Panc1 (cell line): ENCODE measurements at regions not wholly inside any gene's neighbourhood (a gene's known extent, or its start where the extent isn't known, plus 50 kb on each side); places are given as distances from the start of the nearest gene placed in this dataset.

Source experiments
- ATAC-seq: fragments of 200-7000 bp; cut with Tn5 transposase; 2 replicates; pipeline ENCODE4 v1.9.1; 2020; ENCODE audit warnings: mild to moderate bottlenecking, moderate library complexity
- BruUV-seq: library from RNA; stranded (reverse); fragments of 400-500 nt; replicated peaks from 2 replicates; lab custom pipeline; 2021; lab: Mats Ljungman, UMichigan
- CTCF ChIA-PET: fragments of 300-600 bp; sonication (Branson Sonifier 250); formaldehyde crosslinking; loops from one replicate; lab custom pipeline; 2022; ENCODE audit warnings: antibody characterized with exemption; lab: Charles Lee
- POLR2A ChIA-PET: fragments of 300-600 bp; sonication (Branson Sonifier 250); formaldehyde crosslinking; loops from one replicate; lab custom pipeline; 2022; ENCODE audit warnings: antibody characterized with exemption; lab: Charles Lee
- DNase-seq: peaks from one replicate; pipeline ENCODE4 v3.0.0-alpha.2; 2010; ENCODE audit warnings: low read depth, low spot score
- H3K27ac ChIP-seq: 2 replicates; pipeline ENCODE4 v1.5.1; 2011; ENCODE audit warnings: mild to moderate bottlenecking, low read length, inconsistent platforms
- H3K27me3 ChIP-seq: fragments of 200-500 bp; sonication (Bioruptor generic); 2 replicates; pipeline ENCODE4 v1.6.0; 2014; ENCODE audit warnings: low read length, inconsistent platforms; ENCODE audit not compliant: control insufficient read depth, insufficient read depth
- H3K36me3 ChIP-seq: fragments of 200-500 bp; sonication (Bioruptor generic); 2 replicates; pipeline ENCODE4 v1.5.1; 2014; ENCODE audit warnings: inconsistent platforms, mild to moderate bottlenecking, low read length, moderate library complexity; ENCODE audit not compliant: control insufficient read depth, insufficient read depth
- H3K4me1 ChIP-seq: 2 replicates; pipeline ENCODE4 v1.5.1; 2011; ENCODE audit warnings: inconsistent platforms, mild to moderate bottlenecking, low read length, moderate library complexity; ENCODE audit not compliant: control insufficient read depth, insufficient read depth
- H3K4me3 ChIP-seq, 2 experiments: 2 replicates each; pipeline ENCODE4 v1.5.1; 2011 to 2012; ENCODE audit warnings: low read depth in 2 of 2, low read length in 2 of 2, mild to moderate bottlenecking in 2 of 2, inconsistent platforms in 1 of 2, moderate library complexity in 1 of 2
- H3K9me3 ChIP-seq: fragments of 200-500 bp; sonication (Bioruptor generic); 2 replicates; pipeline ENCODE4 v1.5.1; 2014; ENCODE audit warnings: low read depth, mild to moderate bottlenecking, inconsistent platforms, low read length, moderate library complexity; ENCODE audit not compliant: control insufficient read depth, insufficient read depth
- POLR2AphosphoS5 ChIP-seq: IDR thresholded peaks from 2 replicates; pipeline ENCODE4 v1.6.1; 2012; ENCODE audit warnings: mild to moderate bottlenecking, low read depth, low read length, moderate library complexity
- SIN3A ChIP-seq: IDR thresholded peaks from 2 replicates; pipeline ENCODE4 v1.6.1; 2012; ENCODE audit warnings: low read depth, mild to moderate bottlenecking, low read length, moderate library complexity, borderline replicate concordance; ENCODE audit not compliant: insufficient read depth
- TCF7L2 ChIP-seq: IDR thresholded peaks from 2 replicates; pipeline ENCODE4 v1.6.1; 2011; ENCODE audit warnings: mild to moderate bottlenecking, low read depth, low read length, inconsistent platforms
- in situ Hi-C: cut with HindIII; loops from 2 replicates; pipeline ENCODE4 v1.10.0; 2016; ENCODE audit warnings: low sequenced_read_pairs, low pct_unique_long_range_greater_than_20kb
- intact Hi-C: fragments of 100-400 bp; cut with micrococcal nuclease; formaldehyde crosslinking; loops from one replicate; pipeline ENCODE4 v1.10.0; 2022; ENCODE audit not compliant: unreplicated experiment
- TF ChIP-seq, protein P1 (sequence below): fragments of 450-650 bp; IDR thresholded peaks from 2 replicates; pipeline ENCODE4 v1.5.1; 2017; ENCODE audit warnings: mild to moderate bottlenecking
- TF ChIP-seq, protein P2 (sequence below), 2 experiments: IDR thresholded peaks; 2 replicates each; pipeline ENCODE4 v1.6.1; 2011 to 2012; ENCODE audit warnings: low read depth in 2 of 2, control low read depth in 1 of 2, low read length in 1 of 2, mild to moderate bottlenecking in 1 of 2, moderate library complexity in 1 of 2; ENCODE audit not compliant: insufficient read depth in 1 of 2

- H3K36me3 ChIP-seq: no peaks in the 10 kb centered on the region
- DNase-seq: no peak
- intact Hi-C loops (no loop called here), in situ Hi-C loops (no loop called here)
- no peak for TF ChIP-seq TCF7L2
- BruUV-seq: no TSS peak
- no peaks in the 10 kb centered on the region for H3K9me3 ChIP-seq
- no peak for ATAC-seq
- H3K4me1 ChIP-seq: no peaks in the 10 kb centered on the region
- ChIA-PET CTCF (no interaction called here), POLR2A (no interaction called here)
- no peak overlapping the region for H3K4me3 ChIP-seq
- no peaks in the 10 kb centered on the region for H3K27me3 ChIP-seq
- no peak overlapping the region for H3K27ac ChIP-seq
Observed at GRCh38 chr13:85377783-85378182, 421.4 kb downstream of the SLITRK6 start.

- Histone ChIP-seq H3K9me3 (no peaks in the 10 kb centered on the region), H3K27ac (no peak overlapping the region), H3K4me1 (no peaks in the 10 kb centered on the region), H3K27me3 (no peaks in the 10 kb centered on the region), H3K36me3 (no peaks in the 10 kb centered on the region), H3K4me3 (no peak overlapping the region)
- intact Hi-C loops: no loop called here
- in situ Hi-C loops: no loop called here
- ATAC-seq (no peak), DNase-seq (no peak)
- ChIA-PET POLR2A (no interaction called here), CTCF (no interaction called here)
- TF ChIP-seq, protein P1, sequence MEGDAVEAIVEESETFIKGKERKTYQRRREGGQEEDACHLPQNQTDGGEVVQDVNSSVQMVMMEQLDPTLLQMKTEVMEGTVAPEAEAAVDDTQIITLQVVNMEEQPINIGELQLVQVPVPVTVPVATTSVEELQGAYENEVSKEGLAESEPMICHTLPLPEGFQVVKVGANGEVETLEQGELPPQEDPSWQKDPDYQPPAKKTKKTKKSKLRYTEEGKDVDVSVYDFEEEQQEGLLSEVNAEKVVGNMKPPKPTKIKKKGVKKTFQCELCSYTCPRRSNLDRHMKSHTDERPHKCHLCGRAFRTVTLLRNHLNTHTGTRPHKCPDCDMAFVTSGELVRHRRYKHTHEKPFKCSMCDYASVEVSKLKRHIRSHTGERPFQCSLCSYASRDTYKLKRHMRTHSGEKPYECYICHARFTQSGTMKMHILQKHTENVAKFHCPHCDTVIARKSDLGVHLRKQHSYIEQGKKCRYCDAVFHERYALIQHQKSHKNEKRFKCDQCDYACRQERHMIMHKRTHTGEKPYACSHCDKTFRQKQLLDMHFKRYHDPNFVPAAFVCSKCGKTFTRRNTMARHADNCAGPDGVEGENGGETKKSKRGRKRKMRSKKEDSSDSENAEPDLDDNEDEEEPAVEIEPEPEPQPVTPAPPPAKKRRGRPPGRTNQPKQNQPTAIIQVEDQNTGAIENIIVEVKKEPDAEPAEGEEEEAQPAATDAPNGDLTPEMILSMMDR: no peak
- TF ChIP-seq SIN3A (no peak), TCF7L2 (no peak), POLR2AphosphoS5 (no peak)
- TF ChIP-seq, protein P2, sequence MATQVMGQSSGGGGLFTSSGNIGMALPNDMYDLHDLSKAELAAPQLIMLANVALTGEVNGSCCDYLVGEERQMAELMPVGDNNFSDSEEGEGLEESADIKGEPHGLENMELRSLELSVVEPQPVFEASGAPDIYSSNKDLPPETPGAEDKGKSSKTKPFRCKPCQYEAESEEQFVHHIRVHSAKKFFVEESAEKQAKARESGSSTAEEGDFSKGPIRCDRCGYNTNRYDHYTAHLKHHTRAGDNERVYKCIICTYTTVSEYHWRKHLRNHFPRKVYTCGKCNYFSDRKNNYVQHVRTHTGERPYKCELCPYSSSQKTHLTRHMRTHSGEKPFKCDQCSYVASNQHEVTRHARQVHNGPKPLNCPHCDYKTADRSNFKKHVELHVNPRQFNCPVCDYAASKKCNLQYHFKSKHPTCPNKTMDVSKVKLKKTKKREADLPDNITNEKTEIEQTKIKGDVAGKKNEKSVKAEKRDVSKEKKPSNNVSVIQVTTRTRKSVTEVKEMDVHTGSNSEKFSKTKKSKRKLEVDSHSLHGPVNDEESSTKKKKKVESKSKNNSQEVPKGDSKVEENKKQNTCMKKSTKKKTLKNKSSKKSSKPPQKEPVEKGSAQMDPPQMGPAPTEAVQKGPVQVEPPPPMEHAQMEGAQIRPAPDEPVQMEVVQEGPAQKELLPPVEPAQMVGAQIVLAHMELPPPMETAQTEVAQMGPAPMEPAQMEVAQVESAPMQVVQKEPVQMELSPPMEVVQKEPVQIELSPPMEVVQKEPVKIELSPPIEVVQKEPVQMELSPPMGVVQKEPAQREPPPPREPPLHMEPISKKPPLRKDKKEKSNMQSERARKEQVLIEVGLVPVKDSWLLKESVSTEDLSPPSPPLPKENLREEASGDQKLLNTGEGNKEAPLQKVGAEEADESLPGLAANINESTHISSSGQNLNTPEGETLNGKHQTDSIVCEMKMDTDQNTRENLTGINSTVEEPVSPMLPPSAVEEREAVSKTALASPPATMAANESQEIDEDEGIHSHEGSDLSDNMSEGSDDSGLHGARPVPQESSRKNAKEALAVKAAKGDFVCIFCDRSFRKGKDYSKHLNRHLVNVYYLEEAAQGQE (IDR thresholded peaks at IDR 0.05; ENCODE audit: insufficient read depth in 1 of 2, low read depth in 2 of 2, low read length in 1 of 2): no peak
- no TSS peak for BruUV-seq
Observed at GRCh38 chr13:85373322-85373721, 425.9 kb downstream of the SLITRK6 start.

DNA sequence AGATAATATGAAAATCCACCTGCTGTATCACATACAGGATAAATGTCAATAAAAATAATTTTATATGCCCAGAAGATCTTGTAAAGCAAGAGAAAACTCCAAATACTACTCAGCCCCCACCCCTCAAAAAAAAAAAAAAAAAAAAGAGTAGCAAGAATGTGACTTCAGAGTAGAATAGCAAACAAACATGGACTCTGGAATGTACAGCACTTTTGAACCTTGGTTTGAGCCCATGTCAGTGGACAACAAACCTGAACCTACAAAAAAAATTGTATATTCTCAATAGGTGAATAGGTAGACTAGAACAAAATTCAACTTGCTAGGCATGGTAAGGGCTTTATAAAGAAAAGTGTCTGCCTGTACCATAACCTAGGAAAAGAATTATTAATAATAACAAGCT lies 428.0 kb downstream of the SLITRK6 start:
- BruUV-seq: no TSS peak
- intact Hi-C loops: no loop called here
- H3K27me3 ChIP-seq: no peaks in the 10 kb centered on the region
- H3K4me3 ChIP-seq: no peak overlapping the region
- no peaks in the 10 kb centered on the region for H3K4me1 ChIP-seq
- DNase-seq (no peak), ATAC-seq (no peak)
- in situ Hi-C loops: no loop called here
- no peak overlapping the region for H3K27ac ChIP-seq
- CTCF ChIA-PET: no interaction called here
- no peaks in the 10 kb centered on the region for H3K9me3 ChIP-seq
- H3K36me3 ChIP-seq: no peaks in the 10 kb centered on the region
- TF ChIP-seq, protein P1: no peak
- TF ChIP-seq TCF7L2: no peak
- TF ChIP-seq POLR2AphosphoS5: no peak
- TF ChIP-seq, protein P2 (IDR thresholded peaks at IDR 0.05; ENCODE audit: insufficient read depth in 1 of 2, low read depth in 2 of 2, low read length in 1 of 2): no peak
- no peak for TF ChIP-seq SIN3A
- POLR2A ChIA-PET: no interaction called here
